ENCODE measurements at regions not wholly inside any gene's neighbourhood (a gene's known extent, or its start where the extent isn't known, plus 50 kb on each side); places are given as distances from the start of the nearest gene placed in this dataset.
"Not testable (repeated sequence)": the region's sequence is repeated elsewhere in the genome, so short reads cannot be mapped to it uniquely, and the experiment has no call there.

- TF ChIP-seq CTCF, POLR2A (IDR thresholded peaks at IDR 0.05): not testable (repeated sequence)
Observed at GRCh38 chr2:128614907-128615306, 296.2 kb upstream of the HS6ST1 start.
